GM12874 (cell line): ENCODE measurements at regions not wholly inside any gene's neighbourhood (a gene's known extent, or its start where the extent isn't known, plus 50 kb on each side); places are given as distances from the start of the nearest gene placed in this dataset.

ENCODE experiments used
- CTCF ChIP-seq: IDR thresholded peaks from 2 replicates; pipeline ENCODE4 v1.5.1; 2011; ENCODE audit warnings: low read depth, mild to moderate bottlenecking, control low read depth, low read length, moderate library complexity; ENCODE audit not compliant: insufficient read depth

- no peak for TF ChIP-seq CTCF
Observed at GRCh38 chr9:107929443-107929842, 439.9 kb upstream of the KLF4 start.

GRCh38 chr9:107928701-107929371 is 439.3 kb upstream of the KLF4 start:
- TF ChIP-seq CTCF = no peak

GRCh38 chr9:107927276-107927675 is 437.7 kb upstream of the KLF4 start:
- no peak for TF ChIP-seq CTCF

GRCh38 chr9:107925749-107926297 is 436.3 kb upstream of the KLF4 start:
- no peak for TF ChIP-seq CTCF

GRCh38 chr9:107922260-107922659 is 432.7 kb upstream of the KLF4 start:
- no peak for TF ChIP-seq CTCF

- TF ChIP-seq CTCF = no peak
Observed at GRCh38 chr9:107919263-107919662, 429.7 kb upstream of the KLF4 start.

GRCh38 chr9:107918749-107919148 is 429.2 kb upstream of the KLF4 start:
- no peak for TF ChIP-seq CTCF
